ENCODE measurements at regions not wholly inside any gene's neighbourhood (a gene's known extent, or its start where the extent isn't known, plus 50 kb on each side); places are given as distances from the start of the nearest gene placed in this dataset.

- no peak for TF ChIP-seq NFIC (IDR thresholded peaks at IDR 0.05)
- no peak for TF ChIP-seq TAF1 (IDR thresholded peaks at IDR 0.05; ENCODE audit: low read depth)
- TF ChIP-seq EP300 (IDR thresholded peaks at IDR 0.05; ENCODE audit: borderline replicate concordance) = no peak
- TF ChIP-seq EGR1 (IDR thresholded peaks at IDR 0.05) = no peak
- no peak for TF ChIP-seq YY1 (IDR thresholded peaks at IDR 0.05; ENCODE audit: low read depth)
Measured at GRCh38 chr2:150806336-150806735, 318.9 kb upstream of the RND3 start.

- TF ChIP-seq FOXM1 (IDR thresholded peaks at IDR 0.05; ENCODE audit: borderline replicate concordance, low read depth) = no peak
- TF ChIP-seq CREB1 (IDR thresholded peaks at IDR 0.05; ENCODE audit: low read depth) = no peak
- TF ChIP-seq MAX (IDR thresholded peaks at IDR 0.05) = no peak
- no peak for TF ChIP-seq EGR1 (IDR thresholded peaks at IDR 0.05)
- no peak for TF ChIP-seq EP300 (IDR thresholded peaks at IDR 0.05; ENCODE audit: borderline replicate concordance)
- TF ChIP-seq TAF1 (IDR thresholded peaks at IDR 0.05; ENCODE audit: low read depth) = no peak
- no peak for TF ChIP-seq REST (IDR thresholded peaks at IDR 0.05; ENCODE audit: low read depth)
- no peak for TF ChIP-seq ZBTB7A (IDR thresholded peaks at IDR 0.05; ENCODE audit: low read depth)
- no peak for TF ChIP-seq TCF12 (IDR thresholded peaks at IDR 0.05; ENCODE audit: low read depth)
- no peak for TF ChIP-seq USF1 (IDR thresholded peaks at IDR 0.05)
- TF ChIP-seq NFIC (IDR thresholded peaks at IDR 0.05) = no peak
Measured at GRCh38 chr2:150803689-150804398, 316.4 kb upstream of the RND3 start.

GRCh38 chr2:150802635-150803034, 315.2 kb upstream of the RND3 start:
- TF ChIP-seq NFIC (IDR thresholded peaks at IDR 0.05) = no peak
- no peak for TF ChIP-seq CREB1 (IDR thresholded peaks at IDR 0.05; ENCODE audit: low read depth)

- TF ChIP-seq YY1 (IDR thresholded peaks at IDR 0.05; ENCODE audit: low read depth) = no peak
- no peak for TF ChIP-seq ZBTB7A (IDR thresholded peaks at IDR 0.05; ENCODE audit: low read depth)
- TF ChIP-seq TCF12 (IDR thresholded peaks at IDR 0.05; ENCODE audit: low read depth) = no peak
- TF ChIP-seq CEBPB (IDR thresholded peaks at IDR 0.05) = no peak
- no peak for TF ChIP-seq EGR1 (IDR thresholded peaks at IDR 0.05)
- TF ChIP-seq NFIC (IDR thresholded peaks at IDR 0.05) = no peak
- TF ChIP-seq FOXM1 (IDR thresholded peaks at IDR 0.05; ENCODE audit: borderline replicate concordance, low read depth) = no peak
- no peak for TF ChIP-seq MAX (IDR thresholded peaks at IDR 0.05)
- TF ChIP-seq RAD21 (IDR thresholded peaks at IDR 0.05; ENCODE audit: low read depth) = no peak
- TF ChIP-seq TAF1 (IDR thresholded peaks at IDR 0.05; ENCODE audit: low read depth) = no peak
- TF ChIP-seq TEAD4 (IDR thresholded peaks at IDR 0.05) = no peak
- TF ChIP-seq USF1 (IDR thresholded peaks at IDR 0.05) = no peak
- TF ChIP-seq REST (IDR thresholded peaks at IDR 0.05; ENCODE audit: low read depth) = no peak
- TF ChIP-seq EP300 (IDR thresholded peaks at IDR 0.05; ENCODE audit: borderline replicate concordance) = no peak
- TF ChIP-seq CREB1 (IDR thresholded peaks at IDR 0.05; ENCODE audit: low read depth) = no peak
Measured at GRCh38 chr2:150792780-150793300, 305.4 kb upstream of the RND3 start.

- no peak for TF ChIP-seq EP300 (IDR thresholded peaks at IDR 0.05; ENCODE audit: borderline replicate concordance)
- no peak for TF ChIP-seq TAF1 (IDR thresholded peaks at IDR 0.05; ENCODE audit: low read depth)
- TF ChIP-seq CREB1 (IDR thresholded peaks at IDR 0.05; ENCODE audit: low read depth) = no peak
- TF ChIP-seq USF1 (IDR thresholded peaks at IDR 0.05) = no peak
- no peak for TF ChIP-seq YY1 (IDR thresholded peaks at IDR 0.05; ENCODE audit: low read depth)
- no peak for TF ChIP-seq TEAD4 (IDR thresholded peaks at IDR 0.05)
- no peak for TF ChIP-seq REST (IDR thresholded peaks at IDR 0.05; ENCODE audit: low read depth)
- TF ChIP-seq TCF12 (IDR thresholded peaks at IDR 0.05; ENCODE audit: low read depth) = no peak
- no peak for TF ChIP-seq NFIC (IDR thresholded peaks at IDR 0.05)
- TF ChIP-seq RAD21 (IDR thresholded peaks at IDR 0.05; ENCODE audit: low read depth) = no peak
- no peak for TF ChIP-seq ZBTB7A (IDR thresholded peaks at IDR 0.05; ENCODE audit: low read depth)
- TF ChIP-seq FOXM1 (IDR thresholded peaks at IDR 0.05; ENCODE audit: borderline replicate concordance, low read depth) = no peak
- no peak for TF ChIP-seq EGR1 (IDR thresholded peaks at IDR 0.05)
- no peak for TF ChIP-seq MAX (IDR thresholded peaks at IDR 0.05)
- no peak for TF ChIP-seq CEBPB (IDR thresholded peaks at IDR 0.05)
Measured at GRCh38 chr2:150791567-150791966, 304.1 kb upstream of the RND3 start.
